ENCODE measurements at regions not wholly inside any gene's neighbourhood (a gene's known extent, or its start where the extent isn't known, plus 50 kb on each side); places are given as distances from the start of the nearest gene placed in this dataset.
A peak's percentile ranks its signal among the peaks of the same experiment; 100 is the strongest.

DNA sequence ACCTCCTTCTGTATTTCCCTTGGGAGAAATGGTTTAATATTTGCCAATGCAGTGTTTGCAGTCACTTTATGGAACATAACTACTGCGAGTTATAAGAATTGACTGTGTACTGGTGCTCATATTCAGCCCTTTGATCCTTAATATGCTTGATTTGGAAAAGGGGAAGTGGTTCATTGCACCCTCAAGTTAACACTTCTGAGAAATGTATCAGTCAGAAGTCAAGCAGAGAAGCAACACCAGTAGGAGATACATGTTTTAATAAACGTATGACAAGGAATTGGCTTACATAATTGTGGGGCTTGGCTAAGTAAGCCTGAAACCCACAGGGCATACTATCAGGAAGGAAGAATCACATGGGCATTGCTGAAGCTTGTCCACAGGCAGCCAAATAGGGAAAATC lies 131.0 kb upstream of the SPRY4 start:
- DNase-seq (ENCODE audit: low spot score) = no peak
- Histone ChIP-seq H4K20me1 (ENCODE audit: insufficient read depth, low read length) (no peaks in the 10 kb centered on the region), H3K4me3 (replicated peaks in 1 of 3; ENCODE audit: insufficient read depth in 1 of 3, low read depth in 2 of 3, low read length in 3 of 3) (no peak overlapping the region), H3K4me2 (ENCODE audit: low read depth, low read length) (no peak overlapping the region), H3K36me3 (replicated peaks in 1 of 2; ENCODE audit: control insufficient read depth in 1 of 2, insufficient read depth in 2 of 2, low read length in 2 of 2) (no peaks in the 10 kb centered on the region), H3K9ac (ENCODE audit: insufficient read depth, low read depth, low read length) (no peak overlapping the region), H3K27me3 (ENCODE audit: control insufficient read depth in 1 of 2, insufficient read depth in 2 of 2, low read length in 2 of 2) (no peaks in the 10 kb centered on the region), H3K4me1 (ENCODE audit: insufficient read depth, low read length) (peaks cover 7% of the 10 kb centered on the region; the same call in 1 of the 2 replicates), H3K27ac (ENCODE audit: extremely low read length, insufficient read depth, low read length) (no peak overlapping the region), H3K79me2 (ENCODE audit: insufficient read depth, low read length) (no peaks in the 10 kb centered on the region), H3K9me3 (ENCODE audit: low read length) (no peaks in the 10 kb centered on the region), H2AFZ (ENCODE audit: low read length) (no peak overlapping the region)
- 90% methylated on average over 2 of the region's 2 CpGs for WGBS (ENCODE audit: low lambda C conversion rate)
- ChIA-PET CTCF (ENCODE audit: low intra/inter-chr PET ratio, low total read pairs) (no interaction called here), POLR2A (no interaction called here)
- peak; percentile 8 for FAIRE-seq
- intact Hi-C loops (cut with micrococcal nuclease; ENCODE audit: unreplicated experiment) (no loop called here), in situ Hi-C loops (cut with HindIII; ENCODE audit: extremely low pct_ligation_motif_present, low pct_unique_long_range_greater_than_20kb) (no loop called here)
- TF ChIP-seq SSRP1 (CRISPR knock-in tag; IDR thresholded peaks at IDR 0.05) (no peak), ZNF629 (CRISPR knock-in tag; conservative IDR thresholded peaks at IDR 0.05) (no peak), REL (CRISPR knock-in tag; conservative IDR thresholded peaks at IDR 0.05) (no peak), ZNF230 (CRISPR knock-in tag; IDR thresholded peaks at IDR 0.05) (no peak)
- no peak for ATAC-seq
- BruUV-seq (replicated peaks) = no TSS peak

DNA sequence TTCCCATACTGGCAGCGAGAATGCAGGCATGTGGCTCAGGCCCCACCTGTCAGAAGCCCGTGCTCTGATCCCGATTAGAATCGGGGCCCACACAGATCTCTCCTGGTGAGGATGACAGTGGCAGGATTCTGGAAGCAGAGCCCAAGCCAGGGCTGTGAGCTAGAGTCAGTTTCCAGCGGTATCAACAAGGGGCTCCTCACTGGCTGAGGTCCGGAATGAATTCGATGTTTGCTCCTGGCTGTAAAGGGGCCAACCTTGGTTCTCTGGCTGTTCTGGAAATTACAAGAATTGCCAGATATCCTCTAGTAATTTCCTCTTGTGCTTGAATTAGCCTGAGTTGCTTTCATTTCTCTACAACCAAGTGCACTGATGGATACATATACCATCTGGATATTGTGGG lies 129.1 kb upstream of the SPRY4 start:
- H3K36me3 ChIP-seq (replicated peaks in 1 of 2; ENCODE audit: control insufficient read depth in 1 of 2, insufficient read depth in 2 of 2, low read length in 2 of 2) = no peaks in the 10 kb centered on the region
- H4K20me1 ChIP-seq (ENCODE audit: insufficient read depth, low read length) = no peaks in the 10 kb centered on the region
- POLR2A ChIA-PET = no interaction called here
- no peak for FAIRE-seq
- H3K27ac ChIP-seq (ENCODE audit: extremely low read length, insufficient read depth, low read length) = no peak overlapping the region
- no peak for DNase-seq (ENCODE audit: low spot score)
- no peak for ATAC-seq
- intact Hi-C loops (cut with micrococcal nuclease; ENCODE audit: unreplicated experiment) = no loop called here
- H3K9ac ChIP-seq (ENCODE audit: insufficient read depth, low read depth, low read length) = no peak overlapping the region
- H3K27me3 ChIP-seq (ENCODE audit: control insufficient read depth in 1 of 2, insufficient read depth in 2 of 2, low read length in 2 of 2) = no peaks in the 10 kb centered on the region
- peaks cover 10% of the 10 kb centered on the region; the same call in 1 of the 2 replicates for H3K4me1 ChIP-seq (ENCODE audit: insufficient read depth, low read length)
- CTCF ChIA-PET (ENCODE audit: low intra/inter-chr PET ratio, low total read pairs) = no interaction called here
- no peak overlapping the region for H3K4me2 ChIP-seq (ENCODE audit: low read depth, low read length)
- TF ChIP-seq FOXP1 (IDR thresholded peaks at IDR 0.05) (no peak), FOXP1 (CRISPR knock-in tag; IDR thresholded peaks at IDR 0.05) (no peak), ZNF678 (CRISPR knock-in tag; IDR thresholded peaks at IDR 0.05) (no peak), ELF1 (CRISPR knock-in tag; IDR thresholded peaks at IDR 0.05) (no peak), ISL2 (CRISPR knock-in tag; IDR thresholded peaks at IDR 0.05) (no peak), GATAD2A (CRISPR knock-in tag; IDR thresholded peaks at IDR 0.05) (no peak), PAF1 (CRISPR knock-in tag; IDR thresholded peaks at IDR 0.05) (no peak), ARNTL (CRISPR knock-in tag; IDR thresholded peaks at IDR 0.05) (no peak), ZNF335 (CRISPR knock-in tag; IDR thresholded peaks at IDR 0.05) (no peak), KDM4B (CRISPR knock-in tag; IDR thresholded peaks at IDR 0.05) (no peak), TBX2 (CRISPR knock-in tag; IDR thresholded peaks at IDR 0.05; ENCODE audit: borderline replicate concordance) (no peak), ZBTB21 (CRISPR knock-in tag; IDR thresholded peaks at IDR 0.05) (no peak), ZNF296 (CRISPR knock-in tag; conservative IDR thresholded peaks at IDR 0.05) (no peak)
- TF ChIP-seq, protein P1, sequence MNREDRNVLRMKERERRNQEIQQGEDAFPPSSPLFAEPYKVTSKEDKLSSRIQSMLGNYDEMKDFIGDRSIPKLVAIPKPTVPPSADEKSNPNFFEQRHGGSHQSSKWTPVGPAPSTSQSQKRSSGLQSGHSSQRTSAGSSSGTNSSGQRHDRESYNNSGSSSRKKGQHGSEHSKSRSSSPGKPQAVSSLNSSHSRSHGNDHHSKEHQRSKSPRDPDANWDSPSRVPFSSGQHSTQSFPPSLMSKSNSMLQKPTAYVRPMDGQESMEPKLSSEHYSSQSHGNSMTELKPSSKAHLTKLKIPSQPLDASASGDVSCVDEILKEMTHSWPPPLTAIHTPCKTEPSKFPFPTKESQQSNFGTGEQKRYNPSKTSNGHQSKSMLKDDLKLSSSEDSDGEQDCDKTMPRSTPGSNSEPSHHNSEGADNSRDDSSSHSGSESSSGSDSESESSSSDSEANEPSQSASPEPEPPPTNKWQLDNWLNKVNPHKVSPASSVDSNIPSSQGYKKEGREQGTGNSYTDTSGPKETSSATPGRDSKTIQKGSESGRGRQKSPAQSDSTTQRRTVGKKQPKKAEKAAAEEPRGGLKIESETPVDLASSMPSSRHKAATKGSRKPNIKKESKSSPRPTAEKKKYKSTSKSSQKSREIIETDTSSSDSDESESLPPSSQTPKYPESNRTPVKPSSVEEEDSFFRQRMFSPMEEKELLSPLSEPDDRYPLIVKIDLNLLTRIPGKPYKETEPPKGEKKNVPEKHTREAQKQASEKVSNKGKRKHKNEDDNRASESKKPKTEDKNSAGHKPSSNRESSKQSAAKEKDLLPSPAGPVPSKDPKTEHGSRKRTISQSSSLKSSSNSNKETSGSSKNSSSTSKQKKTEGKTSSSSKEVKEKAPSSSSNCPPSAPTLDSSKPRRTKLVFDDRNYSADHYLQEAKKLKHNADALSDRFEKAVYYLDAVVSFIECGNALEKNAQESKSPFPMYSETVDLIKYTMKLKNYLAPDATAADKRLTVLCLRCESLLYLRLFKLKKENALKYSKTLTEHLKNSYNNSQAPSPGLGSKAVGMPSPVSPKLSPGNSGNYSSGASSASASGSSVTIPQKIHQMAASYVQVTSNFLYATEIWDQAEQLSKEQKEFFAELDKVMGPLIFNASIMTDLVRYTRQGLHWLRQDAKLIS (CRISPR knock-in tag; IDR thresholded peaks at IDR 0.05) = no peak
- TF ChIP-seq, protein P2, sequence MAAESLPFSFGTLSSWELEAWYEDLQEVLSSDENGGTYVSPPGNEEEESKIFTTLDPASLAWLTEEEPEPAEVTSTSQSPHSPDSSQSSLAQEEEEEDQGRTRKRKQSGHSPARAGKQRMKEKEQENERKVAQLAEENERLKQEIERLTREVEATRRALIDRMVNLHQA (CRISPR knock-in tag; IDR thresholded peaks at IDR 0.05) = no peak
- TF ChIP-seq, protein P3, sequence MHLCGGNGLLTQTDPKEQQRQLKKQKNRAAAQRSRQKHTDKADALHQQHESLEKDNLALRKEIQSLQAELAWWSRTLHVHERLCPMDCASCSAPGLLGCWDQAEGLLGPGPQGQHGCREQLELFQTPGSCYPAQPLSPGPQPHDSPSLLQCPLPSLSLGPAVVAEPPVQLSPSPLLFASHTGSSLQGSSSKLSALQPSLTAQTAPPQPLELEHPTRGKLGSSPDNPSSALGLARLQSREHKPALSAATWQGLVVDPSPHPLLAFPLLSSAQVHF (CRISPR knock-in tag; IDR thresholded peaks at IDR 0.05) = no peak
- H3K9me3 ChIP-seq (ENCODE audit: low read length) = no peaks in the 10 kb centered on the region
- no peak overlapping the region for H2AFZ ChIP-seq (ENCODE audit: low read length)
- no peaks in the 10 kb centered on the region for H3K79me2 ChIP-seq (ENCODE audit: insufficient read depth, low read length)
- H3K4me3 ChIP-seq (replicated peaks in 1 of 3; ENCODE audit: insufficient read depth in 1 of 3, low read depth in 2 of 3, low read length in 3 of 3) = no peak overlapping the region
- BruUV-seq (replicated peaks) = no TSS peak
- 100% methylated on average over 2 of the region's 7 CpGs for WGBS (ENCODE audit: low lambda C conversion rate)
- in situ Hi-C loops (cut with HindIII; ENCODE audit: extremely low pct_ligation_motif_present, low pct_unique_long_range_greater_than_20kb) = no loop called here
